Coronary artery (tissue), 2 donors: ENCODE measurements at regions not wholly inside any gene's neighbourhood (a gene's known extent, or its start where the extent isn't known, plus 50 kb on each side); places are given as distances from the start of the nearest gene placed in this dataset.

Experiments used
- DNase-seq: peaks from one replicate; pipeline ENCODE4 v3.0.0-alpha.2; 2017; ENCODE audit warnings: low spot score
- H3K27ac ChIP-seq, 2 donors: fragments of 200-600 bp; sonication (generic); one replicate each; pipeline ENCODE4 v1.5.1; 2016 to 2019
- H3K4me3 ChIP-seq: fragments of 200-600 bp; sonication (generic); 2 replicates; pipeline ENCODE4 v1.5.1; 2016; ENCODE audit warnings: mild to moderate bottlenecking, moderate library complexity
- CTCF ChIP-seq: fragments of 200-600 bp; sonication (generic); IDR thresholded peaks from one replicate; pipeline ENCODE4 v1.5.1; 2019; ENCODE audit warnings: antibody characterized with exemption

GRCh38 chr12:98260276-98260675 lies 255.1 kb upstream of the TMPO start:
- TF ChIP-seq CTCF = no peak
- H3K4me3 ChIP-seq = no peak overlapping the region
- DNase-seq = no peak
- H3K27ac ChIP-seq = no peak overlapping the region

DNA sequence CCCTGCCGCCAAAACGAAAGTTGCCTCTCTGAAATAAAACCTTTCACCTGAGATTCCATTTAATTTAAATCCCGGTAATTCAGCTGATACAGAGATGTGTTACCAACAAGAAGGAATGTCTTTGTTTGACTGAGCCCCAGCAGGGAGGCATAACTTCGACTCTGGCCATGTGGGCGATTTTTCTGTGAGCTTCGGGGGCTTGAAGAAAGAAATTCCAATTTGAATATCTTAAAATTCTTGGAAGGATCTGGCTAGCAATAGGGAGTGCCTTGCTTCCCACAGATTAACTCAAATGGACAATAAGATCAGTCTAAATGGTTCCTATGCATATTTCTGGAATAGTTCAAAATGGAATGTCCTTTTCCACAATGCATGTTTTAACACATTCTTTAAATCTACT lies 252.5 kb upstream of the TMPO start:
- H3K4me3 ChIP-seq = no peak overlapping the region
- DNase-seq = no peak
- no peak overlapping the region for H3K27ac ChIP-seq
- TF ChIP-seq CTCF = no peak

- no peak for TF ChIP-seq CTCF
Measured at GRCh38 chr12:98274430-98275130, 240.8 kb upstream of the TMPO start.

GRCh38 chr12:98275131-98275475 lies 240.3 kb upstream of the TMPO start:
- no peak overlapping the region for H3K4me3 ChIP-seq
- H3K27ac ChIP-seq = no peak overlapping the region
- no peak for DNase-seq
- TF ChIP-seq CTCF = no peak

More at GRCh38 chr12:98274430-98275130, 240.8 kb upstream of the TMPO start:
- DNase-seq = no peak
- Histone ChIP-seq H3K4me3 (no peak overlapping the region), H3K27ac (no peak overlapping the region)

DNA sequence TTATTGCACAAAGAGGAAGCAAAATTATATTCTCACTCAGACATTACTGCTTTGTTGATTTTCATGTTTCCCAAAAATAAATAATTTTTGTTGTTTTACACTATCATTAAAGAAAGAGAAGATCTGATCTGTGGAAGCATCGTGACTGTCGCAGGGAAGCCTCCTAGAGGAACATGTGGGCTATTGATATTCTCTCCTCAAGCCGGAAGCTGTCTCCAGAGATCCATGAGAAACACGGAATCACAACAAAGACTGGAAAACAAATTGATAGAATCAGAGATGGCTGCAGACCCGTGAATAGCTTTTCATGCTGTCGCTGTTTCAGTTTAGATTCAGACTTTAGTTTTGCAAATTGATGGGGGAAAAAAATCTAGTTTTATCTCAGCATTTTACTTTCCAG lies 235.2 kb upstream of the TMPO start:
- Histone ChIP-seq H3K4me3 (no peak overlapping the region), H3K27ac (no peak overlapping the region)
- no peak for DNase-seq
- TF ChIP-seq CTCF = no peak

DNA sequence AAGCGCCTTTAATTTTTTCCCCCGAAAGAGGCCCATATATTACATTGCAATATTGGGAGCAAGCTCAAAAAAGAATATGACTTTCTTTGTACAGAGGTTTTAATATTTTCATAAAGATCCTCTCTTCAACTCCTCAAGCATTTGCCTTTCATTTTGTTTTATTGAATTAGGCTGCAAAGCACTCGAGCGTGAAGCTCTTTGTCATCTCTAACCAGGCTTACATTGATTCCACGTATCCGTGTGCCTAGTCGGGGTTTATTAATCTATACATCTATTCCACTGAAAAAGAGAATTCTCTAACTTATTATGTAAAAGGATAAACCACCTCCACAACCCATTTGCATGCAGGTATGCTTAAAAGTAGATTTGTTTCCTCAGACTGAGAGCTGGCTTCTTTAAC lies 234.8 kb upstream of the TMPO start:
- no peak for DNase-seq
- TF ChIP-seq CTCF = no peak
- Histone ChIP-seq H3K4me3 (no peak overlapping the region), H3K27ac (no peak overlapping the region)

- no peak overlapping the region for H3K27ac ChIP-seq
- H3K4me3 ChIP-seq = no peak overlapping the region
- no peak for DNase-seq
- no peak for TF ChIP-seq CTCF
Measured at GRCh38 chr12:98291828-98292227, 223.6 kb upstream of the TMPO start.
